Liver (tissue), 8 donors: ENCODE measurements at regions not wholly inside any gene's neighbourhood (a gene's known extent, or its start where the extent isn't known, plus 50 kb on each side); places are given as distances from the start of the nearest gene placed in this dataset.
"Not testable (repeated sequence)": the region's sequence is repeated elsewhere in the genome, so short reads cannot be mapped to it uniquely, and the experiment has no call there.

ENCODE experiments used
- DNase-seq: peaks from one replicate; pipeline ENCODE4 v3.0.0-alpha.2; 2017; ENCODE audit warnings: low spot score
- H3K27ac ChIP-seq, 2 donors: one replicate each; pipeline ENCODE4 v1.7.0; 2013; ENCODE audit warnings: inconsistent platforms in 2 of 2, low read length in 2 of 2, control low read depth in 1 of 2, low read depth in 1 of 2, mild to moderate bottlenecking in 1 of 2
- H3K27me3 ChIP-seq, 4 donors: one replicate each; pipeline versions ENCODE4 v1.6.1 to v1.7.0; 2013; ENCODE audit warnings: low read length in 3 of 4, inconsistent platforms in 1 of 4, mild to moderate bottlenecking in 1 of 4, moderate library complexity in 1 of 4; ENCODE audit not compliant: control insufficient read depth in 4 of 4, insufficient read depth in 4 of 4
- H3K36me3 ChIP-seq, 4 donors: one replicate each; pipeline versions ENCODE4 v1.6.1 to v1.7.0; 2013; ENCODE audit warnings: low read length in 3 of 4, mild to moderate bottlenecking in 3 of 4, low read depth in 1 of 4, moderate library complexity in 1 of 4; ENCODE audit not compliant: control insufficient read depth in 4 of 4, insufficient read depth in 3 of 4
- H3K4me1 ChIP-seq, 4 donors: one replicate each; pipeline versions ENCODE4 v1.6.1 to v1.7.0; 2013; ENCODE audit warnings: low read length in 3 of 4, mild to moderate bottlenecking in 3 of 4, moderate library complexity in 1 of 4; ENCODE audit not compliant: control insufficient read depth in 4 of 4, insufficient read depth in 4 of 4
- H3K4me3 ChIP-seq, 3 donors: one replicate each; pipeline versions ENCODE4 v1.6.1 to v1.7.0; 2013; ENCODE audit warnings: low read length in 3 of 3, control low read depth in 1 of 3, low read depth in 1 of 3, mild to moderate bottlenecking in 1 of 3
- H3K9ac ChIP-seq, 2 donors: one replicate each; pipeline ENCODE4 v1.7.0; 2013; ENCODE audit warnings: low read length in 2 of 2, mild to moderate bottlenecking in 2 of 2, moderate library complexity in 2 of 2, control low read depth in 1 of 2, low read depth in 1 of 2
- H3K9me3 ChIP-seq, 4 donors: one replicate each; pipeline versions ENCODE4 v1.6.1 to v1.7.0; 2013; ENCODE audit warnings: low read length in 3 of 4; ENCODE audit not compliant: control insufficient read depth in 4 of 4
- ATF3 ChIP-seq: IDR thresholded peaks from 2 replicates; pipeline ENCODE4 v1.6.1; 2016; ENCODE audit warnings: antibody characterized with exemption
- CTCF ChIP-seq: fragments of 150-350 bp; IDR thresholded peaks from 2 replicates; pipeline ENCODE4 v1.5.1; 2017; ENCODE audit warnings: improper control_type of control experiment, low read depth, low read length; ENCODE audit not compliant: missing input control
- EGR1 ChIP-seq, 2 donors: IDR thresholded peaks; 2 replicates each; pipeline ENCODE4 v1.6.1; 2016 to 2018; ENCODE audit warnings: antibody characterized with exemption in 2 of 2, low read depth in 2 of 2
- GABPA ChIP-seq, 2 donors: IDR thresholded peaks in 1 of 2; conservative IDR thresholded peaks in 1 of 2; 2 replicates each; pipeline ENCODE4 v1.6.1; 2016; ENCODE audit warnings: antibody characterized with exemption in 2 of 2, mild to moderate bottlenecking in 1 of 2, moderate library complexity in 1 of 2
- HNF4A ChIP-seq, 2 donors: conservative IDR thresholded peaks; 2 replicates each; pipeline ENCODE4 v1.6.1; 2016; ENCODE audit warnings: antibody characterized with exemption in 2 of 2, mild to moderate bottlenecking in 2 of 2
- MAX ChIP-seq: IDR thresholded peaks from 2 replicates; pipeline ENCODE4 v1.6.1; 2016; ENCODE audit warnings: antibody characterized with exemption
- RAD21 ChIP-seq, 2 donors: IDR thresholded peaks; 2 replicates each; pipeline ENCODE4 v1.6.1; 2016; ENCODE audit warnings: antibody characterized with exemption in 2 of 2, mild to moderate bottlenecking in 2 of 2
- RXRA ChIP-seq, 2 donors: IDR thresholded peaks; 2 replicates each; pipeline ENCODE4 v1.6.1; 2017 to 2018; ENCODE audit warnings: antibody characterized with exemption in 2 of 2, mild to moderate bottlenecking in 1 of 2
- SP1 ChIP-seq: IDR thresholded peaks from 2 replicates; pipeline ENCODE4 v1.6.1; 2018; ENCODE audit warnings: antibody characterized with exemption, mild to moderate bottlenecking
- ZBTB33 ChIP-seq: IDR thresholded peaks from 2 replicates; pipeline ENCODE4 v1.6.1; 2016; ENCODE audit warnings: antibody characterized with exemption
- WGBS: extraction: QIAGEN DNeasy Blood & Tissue Kit; methylation state at CpG from one replicate; pipeline ENCODE4 v1.1.7; 2013; 5-methylcytosine and 5-hydroxymethylcytosine counted together
- donor health status: healthy.
- donor health status: healthy.
- donor health status: healthy.
- donor health status: healthy.
- donor health status: healthy.

- not testable (repeated sequence) for H3K36me3 ChIP-seq, H3K4me3 ChIP-seq, H3K9ac ChIP-seq, H3K9me3 ChIP-seq, DNase-seq, H3K27me3 ChIP-seq, H3K27ac ChIP-seq, H3K4me1 ChIP-seq
- 35% methylated on average over 3 of the region's 4 CpGs for WGBS
Observed at GRCh38 chr4:190118519-190118918, 54.2 kb downstream of the DBET start.

GRCh38 chr4:190119474-190119873, 54.1 kb upstream of the DUX4 start:
- DNase-seq, H3K36me3 ChIP-seq, H3K9ac ChIP-seq, H3K4me1 ChIP-seq, H3K4me3 ChIP-seq, H3K9me3 ChIP-seq, H3K27me3 ChIP-seq, H3K27ac ChIP-seq: not testable (repeated sequence)
- WGBS: 55% methylated on average over 3 of the region's 3 CpGs

- H3K4me1 ChIP-seq, H3K4me3 ChIP-seq, H3K27ac ChIP-seq, H3K9ac ChIP-seq, H3K36me3 ChIP-seq, H3K27me3 ChIP-seq, DNase-seq, H3K9me3 ChIP-seq: not testable (repeated sequence)
- 61% methylated on average over 9 of the region's 15 CpGs for WGBS
Observed at GRCh38 chr4:190120111-190120514, 53.5 kb upstream of the DUX4 start.

- not testable (repeated sequence) for H3K4me3 ChIP-seq, H3K9ac ChIP-seq, H3K36me3 ChIP-seq, H3K9me3 ChIP-seq, H3K27ac ChIP-seq, H3K4me1 ChIP-seq, H3K27me3 ChIP-seq, DNase-seq
- 75% methylated on average over 23 of the region's 37 CpGs for WGBS
Observed at GRCh38 chr4:190120537-190121001, 53.0 kb upstream of the DUX4 start.

- not testable (repeated sequence) for H3K9me3 ChIP-seq, DNase-seq, H3K4me3 ChIP-seq, H3K9ac ChIP-seq, H3K4me1 ChIP-seq, H3K27me3 ChIP-seq, H3K36me3 ChIP-seq, H3K27ac ChIP-seq
- 75% methylated on average over 102 of the region's 118 CpGs for WGBS
Observed at GRCh38 chr4:190121076-190121671, 52.4 kb upstream of the DUX4 start.

GRCh38 chr4:190121759-190122158, 51.8 kb upstream of the DUX4 start:
- H3K27ac ChIP-seq: no peak overlapping the region
- no peaks in the 10 kb centered on the region for H3K4me1 ChIP-seq
- H3K9ac ChIP-seq: no peak overlapping the region
- no peak for DNase-seq
- WGBS: 71% methylated on average over 70 of the region's 70 CpGs
- peaks cover 0 to 4% (median 2%) of the 10 kb centered on the region in 4 donors for H3K9me3 ChIP-seq
- H3K36me3 ChIP-seq: no peaks in the 10 kb centered on the region
- H3K4me3 ChIP-seq: no peak overlapping the region
- no peaks in the 10 kb centered on the region for H3K27me3 ChIP-seq
- TF ChIP-seq CTCF (no peak), RXRA (IDR thresholded peaks at IDR 0.05) (no peak), ATF3 (no peak), EGR1 (IDR thresholded peaks at IDR 0.05; ENCODE audit: low read depth in 2 of 2) (no peak), HNF4A (conservative IDR thresholded peaks at IDR 0.05) (no peak), RAD21 (IDR thresholded peaks at IDR 0.05) (no peak), ZBTB33 (no peak), GABPA (IDR thresholded peaks at IDR 0.05 in 1 of 2, conservative IDR thresholded peaks at IDR 0.05 in 1 of 2) (no peak), MAX (no peak), SP1 (no peak)
